Activated B cell treated with CpG ODN at 0.5 μM for 24 hours (primary cell): ENCODE measurements at regions not wholly inside any gene's neighbourhood (a gene's known extent, or its start where the extent isn't known, plus 50 kb on each side); places are given as distances from the start of the nearest gene placed in this dataset.

Experiments used
- ATAC-seq: fragments of 200-7000 bp; cut with Tn5 transposase; one replicate; pipeline ENCODE4 v1.10.0; 2021; ENCODE audit warnings: low read depth, mild to moderate bottlenecking, moderate library complexity
- CTCF ChIA-PET: fragments of 350-600 bp; sonication (Branson Sonifier 250); formaldehyde crosslinking; loops from one replicate; lab custom pipeline; 2021; ENCODE audit warnings: antibody characterized with exemption; lab: Charles Lee
- POLR2A ChIA-PET: fragments of 350-600 bp; sonication (Branson Sonifier 250); formaldehyde crosslinking; loops from one replicate; lab custom pipeline; 2021; ENCODE audit warnings: antibody characterized with exemption; lab: Charles Lee
- DNase-seq: peaks from one replicate; pipeline ENCODE4 v3.0.0; 2022
- H3K27ac Mint-ChIP-seq: one replicate; pipeline ENCODE4 v1.8.0; 2020; ENCODE audit warnings: mixed read lengths
- H3K27me3 Mint-ChIP-seq: one replicate; pipeline ENCODE4 v1.8.0; 2021; ENCODE audit warnings: mixed read lengths
- H3K36me3 Mint-ChIP-seq: one replicate; pipeline ENCODE4 v1.8.0; 2021; ENCODE audit warnings: low read depth, mixed read lengths
- H3K4me1 Mint-ChIP-seq: one replicate; pipeline ENCODE4 v1.8.0; 2021; ENCODE audit warnings: mixed read lengths
- H3K4me3 Mint-ChIP-seq: one replicate; pipeline ENCODE4 v1.8.0; 2020; ENCODE audit warnings: mild to moderate bottlenecking, mixed read lengths
- H3K9me3 Mint-ChIP-seq: one replicate; pipeline ENCODE4 v1.8.0; 2020; ENCODE audit warnings: mixed read lengths
- intact Hi-C: fragments of 100-400 bp; cut with micrococcal nuclease; formaldehyde crosslinking; loops from one replicate; pipeline ENCODE4 v1.15.1; 2024
- TF ChIP-seq, protein P1 (sequence below): fragments of 200-600 bp; IDR thresholded peaks from one replicate; pipeline ENCODE4 v1.8.0; 2022; ENCODE audit warnings: antibody characterized with exemption, mild to moderate bottlenecking

DNA sequence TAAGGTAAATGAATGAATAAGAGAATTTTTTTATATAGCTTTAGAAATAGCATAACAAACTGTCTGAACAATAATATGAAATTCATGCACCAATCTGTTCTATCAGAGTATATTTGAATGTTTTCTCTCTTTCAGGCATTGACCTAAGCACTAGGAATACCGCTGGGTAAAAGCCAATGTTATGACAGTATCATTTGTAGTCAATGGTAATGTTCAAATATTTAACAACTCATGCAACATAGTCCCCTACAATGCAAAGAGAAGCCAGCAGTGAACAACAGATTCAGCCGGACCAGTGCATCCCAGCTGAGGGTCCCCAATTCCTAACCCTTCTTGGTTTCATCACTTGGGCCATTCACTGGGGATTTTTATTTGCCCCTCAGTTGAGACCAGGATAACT is 52.6 kb upstream of the MYCBP2 start:
- ATAC-seq: no peak
- ChIA-PET POLR2A (interaction anchor here (0.7 kb wide), 2 partner anchors 63 to 386 kb away, joined by 3 read pairs; no protein-coding TSS in a partner anchor), CTCF (no interaction called here)
- H3K27ac Mint-ChIP-seq: no peak overlapping the region
- H3K36me3 Mint-ChIP-seq: no peaks in the 10 kb centered on the region
- DNase-seq: no peak
- intact Hi-C loops: no loop called here
- H3K4me1 Mint-ChIP-seq: peaks cover 14% of the 10 kb centered on the region
- no peaks in the 10 kb centered on the region for H3K27me3 Mint-ChIP-seq
- TF ChIP-seq, protein P1, sequence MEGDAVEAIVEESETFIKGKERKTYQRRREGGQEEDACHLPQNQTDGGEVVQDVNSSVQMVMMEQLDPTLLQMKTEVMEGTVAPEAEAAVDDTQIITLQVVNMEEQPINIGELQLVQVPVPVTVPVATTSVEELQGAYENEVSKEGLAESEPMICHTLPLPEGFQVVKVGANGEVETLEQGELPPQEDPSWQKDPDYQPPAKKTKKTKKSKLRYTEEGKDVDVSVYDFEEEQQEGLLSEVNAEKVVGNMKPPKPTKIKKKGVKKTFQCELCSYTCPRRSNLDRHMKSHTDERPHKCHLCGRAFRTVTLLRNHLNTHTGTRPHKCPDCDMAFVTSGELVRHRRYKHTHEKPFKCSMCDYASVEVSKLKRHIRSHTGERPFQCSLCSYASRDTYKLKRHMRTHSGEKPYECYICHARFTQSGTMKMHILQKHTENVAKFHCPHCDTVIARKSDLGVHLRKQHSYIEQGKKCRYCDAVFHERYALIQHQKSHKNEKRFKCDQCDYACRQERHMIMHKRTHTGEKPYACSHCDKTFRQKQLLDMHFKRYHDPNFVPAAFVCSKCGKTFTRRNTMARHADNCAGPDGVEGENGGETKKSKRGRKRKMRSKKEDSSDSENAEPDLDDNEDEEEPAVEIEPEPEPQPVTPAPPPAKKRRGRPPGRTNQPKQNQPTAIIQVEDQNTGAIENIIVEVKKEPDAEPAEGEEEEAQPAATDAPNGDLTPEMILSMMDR: no peak
- no peaks in the 10 kb centered on the region for H3K9me3 Mint-ChIP-seq
- no peak overlapping the region for H3K4me3 Mint-ChIP-seq

DNA sequence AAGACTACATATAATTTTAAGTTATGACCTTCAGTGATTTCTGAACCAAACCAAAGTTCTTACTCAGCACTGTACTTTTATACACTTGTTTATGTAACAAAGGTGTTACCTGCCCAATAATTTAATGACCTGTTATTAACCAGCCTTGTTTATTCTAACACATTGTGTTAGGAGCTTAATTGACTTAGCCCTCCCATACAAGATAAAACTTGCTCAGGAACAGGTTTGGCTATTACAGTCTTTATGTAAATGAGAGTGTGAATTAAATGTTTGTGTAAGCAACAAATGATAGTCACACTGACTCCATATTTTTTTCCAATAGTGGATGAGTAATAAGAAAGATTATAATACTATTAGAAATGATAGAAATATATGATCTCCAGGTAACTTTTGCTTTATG is 51.8 kb upstream of the MYCBP2 start:
- Mint-ChIP-seq H3K9me3 (no peaks in the 10 kb centered on the region), H3K36me3 (no peaks in the 10 kb centered on the region), H3K27me3 (no peaks in the 10 kb centered on the region), H3K4me1 (peaks cover 14% of the 10 kb centered on the region), H3K4me3 (no peak overlapping the region), H3K27ac (no peak overlapping the region)
- DNase-seq (no peak), ATAC-seq (no peak)
- TF ChIP-seq, protein P1: no peak
- ChIA-PET POLR2A (no interaction called here), CTCF (no interaction called here)
- intact Hi-C loops: no loop called here

DNA sequence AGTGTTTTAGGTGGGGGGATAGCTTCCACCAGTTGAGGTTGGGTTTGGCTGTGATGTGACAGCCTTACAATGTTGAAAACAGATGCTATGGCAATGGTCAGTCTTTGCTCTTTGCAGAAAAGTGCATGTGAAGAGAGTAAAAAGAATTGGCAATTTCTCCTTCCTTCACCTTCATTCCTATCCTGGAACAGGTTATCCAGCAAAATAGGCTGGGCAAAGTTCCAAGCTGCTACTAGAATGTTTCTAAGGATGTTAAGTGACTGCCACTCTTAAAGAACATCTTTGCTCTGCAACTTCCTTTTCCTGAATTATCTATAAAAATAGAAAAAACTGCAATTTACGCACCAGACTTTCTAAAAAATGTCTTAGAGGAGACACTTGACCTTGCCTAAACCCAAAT is 50.1 kb upstream of the MYCBP2 start:
- intact Hi-C loops: no loop called here
- H3K9me3 Mint-ChIP-seq: no peaks in the 10 kb centered on the region
- H3K27me3 Mint-ChIP-seq: no peaks in the 10 kb centered on the region
- ATAC-seq: no peak
- H3K36me3 Mint-ChIP-seq: no peaks in the 10 kb centered on the region
- DNase-seq: no peak
- no peak overlapping the region for H3K27ac Mint-ChIP-seq
- TF ChIP-seq, protein P1: no peak
- ChIA-PET POLR2A (no interaction called here), CTCF (no interaction called here)
- H3K4me1 Mint-ChIP-seq: peaks cover 14% of the 10 kb centered on the region
- no peak overlapping the region for H3K4me3 Mint-ChIP-seq
